GM18861 (cell line): ENCODE measurements at regions not wholly inside any gene's neighbourhood (a gene's known extent, or its start where the extent isn't known, plus 50 kb on each side); places are given as distances from the start of the nearest gene placed in this dataset.

Experiments
- ATAC-seq: cut with Tn5 transposase; IDR thresholded peaks from one replicate; pipeline ENCODE4 v1.9.1; 2021; ENCODE audit not compliant: unreplicated experiment

GRCh38 chr6:164262348-164262747, 847.8 kb downstream of the QKI start:
- ATAC-seq, result no peak

- no peak for ATAC-seq
These were observed 843.9 kb downstream of the QKI start for GRCh38 chr6:164258421-164258820.

- ATAC-seq, result no peak
These were observed 838.4 kb downstream of the QKI start for GRCh38 chr6:164252948-164253347.

GRCh38 chr6:164252291-164252690, 837.8 kb downstream of the QKI start:
- no peak for ATAC-seq

- ATAC-seq, result no peak
These were observed 832.6 kb downstream of the QKI start for GRCh38 chr6:164247106-164247505.

- no peak for ATAC-seq
These were observed 831.6 kb downstream of the QKI start for GRCh38 chr6:164246082-164246481.

GRCh38 chr6:164243949-164244348, 829.4 kb downstream of the QKI start:
- no peak for ATAC-seq

GRCh38 chr6:164243012-164243610, 828.6 kb downstream of the QKI start:
- no peak for ATAC-seq

GRCh38 chr6:164230804-164231203, 816.3 kb downstream of the QKI start:
- ATAC-seq, result no peak

- no peak for ATAC-seq
These were observed 815.7 kb downstream of the QKI start for GRCh38 chr6:164230259-164230658.

- no peak for ATAC-seq
These were observed 815.2 kb downstream of the QKI start for GRCh38 chr6:164229716-164230115.

GRCh38 chr6:164227952-164228522, 813.5 kb downstream of the QKI start:
- ATAC-seq, result no peak

- ATAC-seq, result no peak
These were observed 802.3 kb downstream of the QKI start for GRCh38 chr6:164216839-164217238.

- ATAC-seq, result no peak
These were observed 801.9 kb downstream of the QKI start for GRCh38 chr6:164216368-164216767.

- no peak for ATAC-seq
These were observed 799.5 kb downstream of the QKI start for GRCh38 chr6:164214066-164214465.

- no peak for ATAC-seq
These were observed 796.7 kb downstream of the QKI start for GRCh38 chr6:164211254-164211653.

- ATAC-seq, result no peak
These were observed 796.3 kb downstream of the QKI start for GRCh38 chr6:164210783-164211182.

- no peak for ATAC-seq
These were observed 795.8 kb downstream of the QKI start for GRCh38 chr6:164210323-164210722.

GRCh38 chr6:164208371-164208770, 793.9 kb downstream of the QKI start:
- ATAC-seq, result no peak

- no peak for ATAC-seq
These were observed 792.4 kb downstream of the QKI start for GRCh38 chr6:164206807-164207423.

GRCh38 chr6:164200071-164200470, 785.6 kb downstream of the QKI start:
- ATAC-seq, result no peak

GRCh38 chr6:164195942-164196281, 781.4 kb downstream of the QKI start:
- no peak for ATAC-seq
